SK-N-SH (cell line): ENCODE measurements at regions not wholly inside any gene's neighbourhood (a gene's known extent, or its start where the extent isn't known, plus 50 kb on each side); places are given as distances from the start of the nearest gene placed in this dataset.

Source experiments
- CTCF ChIA-PET: fragments of 300-600, 350-600 bp; formaldehyde crosslinking; extraction: SDS; loops from one replicate; lab custom pipeline; 2021; lab: Yijun Ruan, JAX
- POLR2A ChIA-PET: fragments of 350-600 bp; sonication (Branson Sonifier 250); formaldehyde crosslinking; extraction: SDS; loops from one replicate; lab custom pipeline; 2020; ENCODE audit warnings: antibody characterized with exemption, inconsistent platforms; lab: Yijun Ruan, JAX
- DNase-seq: peaks from one replicate; pipeline ENCODE4 v3.0.0; 2012
- H2AFZ ChIP-seq: fragments of 200-600 bp; sonication (generic); 2 replicates; pipeline ENCODE4 v1.8.1; 2016; ENCODE audit warnings: antibody characterized with exemption, mild to moderate bottlenecking, low read depth
- H3F3A ChIP-seq: fragments of 200-600 bp; sonication (generic); replicated peaks from 2 replicates; pipeline ENCODE3; 2016; ENCODE audit warnings: antibody characterized with exemption, mild to moderate bottlenecking; ENCODE audit not compliant: insufficient read depth
- H3K27ac ChIP-seq, 2 experiments: fragments of 200-500 bp in 1 of 2; fragments of 200-600 bp in 1 of 2; sonication (Bioruptor generic) in 1 of 2; sonication (generic), shearing (Covaris generic) in 1 of 2; 2 replicates each; pipeline versions ENCODE4 v1.5.1 to v1.6.1; 2014 to 2016; ENCODE audit warnings: low read depth in 2 of 2, inconsistent platforms in 1 of 2, low read length in 1 of 2, mild to moderate bottlenecking in 1 of 2, mixed read lengths in 1 of 2
- H3K27me3 ChIP-seq: fragments of 200-600 bp; sonication (generic), shearing (Covaris generic); 2 replicates; pipeline ENCODE4 v1.6.1; 2016; ENCODE audit warnings: mixed run types; ENCODE audit not compliant: insufficient read depth
- H3K36me3 ChIP-seq, 2 experiments: fragments of 200-500 bp in 1 of 2; fragments of 200-600 bp in 1 of 2; sonication (Bioruptor generic) in 1 of 2; sonication (generic) in 1 of 2; replicated peaks in 1 of 2; 2 replicates each; pipeline versions ENCODE3 to v1.5.1; 2014 to 2016; ENCODE audit warnings: low read length in 1 of 2, mild to moderate bottlenecking in 1 of 2; ENCODE audit not compliant: insufficient read depth in 2 of 2, control insufficient read depth in 1 of 2
- H3K4me1 ChIP-seq, 2 experiments: fragments of 200-500 bp in 1 of 2; fragments of 200-600 bp in 1 of 2; sonication (Bioruptor generic) in 1 of 2; sonication (generic), shearing (Covaris generic) in 1 of 2; 2 replicates each; pipeline versions ENCODE4 v1.5.1 to v1.6.1; 2014 to 2016; ENCODE audit warnings: low read depth in 1 of 2, low read length in 1 of 2, mixed run types in 1 of 2; ENCODE audit not compliant: insufficient read depth in 2 of 2, control insufficient read depth in 1 of 2
- H3K4me2 ChIP-seq: fragments of 200-600 bp; sonication (generic), shearing (Covaris generic); 2 replicates; pipeline ENCODE4 v1.6.1; 2017; ENCODE audit warnings: mixed run types
- H3K4me3 ChIP-seq, 2 experiments: fragments of 200-500 bp in 1 of 2; fragments of 200-600 bp in 1 of 2; sonication (Bioruptor generic) in 1 of 2; sonication (generic), shearing (Covaris generic) in 1 of 2; 2 replicates each; pipeline versions ENCODE4 v1.5.1 to v1.8.1; 2014 to 2016; ENCODE audit warnings: low read depth in 2 of 2, inconsistent platforms in 1 of 2, low read length in 1 of 2, mild to moderate bottlenecking in 1 of 2, mixed read lengths in 1 of 2, moderate library complexity in 1 of 2
- H3K79me2 ChIP-seq: fragments of 200-600 bp; sonication (generic); 2 replicates; pipeline ENCODE4 v1.8.1; 2017; ENCODE audit warnings: mild to moderate bottlenecking; ENCODE audit not compliant: insufficient read depth
- H3K9ac ChIP-seq: fragments of 200-600 bp; sonication (generic); 2 replicates; pipeline ENCODE4 v1.6.1; 2017; ENCODE audit warnings: mixed run types
- H3K9me2 ChIP-seq: fragments of 200-600 bp; sonication (generic); 2 replicates; pipeline ENCODE4 v1.6.1; 2017; ENCODE audit warnings: mixed run types
- H3K9me3 ChIP-seq: fragments of 200-600 bp; sonication (generic); 2 replicates; pipeline ENCODE4 v1.6.1; 2017; ENCODE audit warnings: mixed run types, mild to moderate bottlenecking, moderate library complexity
- H4K20me1 ChIP-seq: fragments of 200-600 bp; sonication (generic); 2 replicates; pipeline ENCODE4 v1.6.1; 2017; ENCODE audit warnings: mild to moderate bottlenecking, mixed run types; ENCODE audit not compliant: insufficient read depth
- ELF1 ChIP-seq: IDR thresholded peaks from 2 replicates; pipeline ENCODE4 v1.4.0; 2012
- EZH2phosphoT487 ChIP-seq: fragments of 200-600 bp; sonication (generic); IDR thresholded peaks from 2 replicates; pipeline ENCODE4 v1.6.1; 2017; ENCODE audit warnings: low read depth, mixed run types, mild to moderate bottlenecking, antibody characterized with exemption, moderate library complexity, borderline replicate concordance
- FOXJ3 ChIP-seq: sonication (generic); formaldehyde crosslinking; IDR thresholded peaks from 2 replicates; pipeline ENCODE4 v1.5.1; 2020; ENCODE audit warnings: mild to moderate bottlenecking, missing genetic modification reagents
- FOXM1 ChIP-seq: IDR thresholded peaks from 2 replicates; pipeline ENCODE4 v1.4.0; 2012; ENCODE audit warnings: low read depth, mild to moderate bottlenecking
- GABPA ChIP-seq: IDR thresholded peaks from 2 replicates; pipeline ENCODE4 v1.4.0; 2012; ENCODE audit warnings: low read depth, mild to moderate bottlenecking
- GATA2 ChIP-seq: sonication (generic); formaldehyde crosslinking; IDR thresholded peaks from 2 replicates; pipeline ENCODE4 v1.5.0; 2020; ENCODE audit warnings: mild to moderate bottlenecking, missing genetic modification reagents
- JUND ChIP-seq: IDR thresholded peaks from 2 replicates; pipeline ENCODE4 v1.4.0; 2012
- MXI1 ChIP-seq: IDR thresholded peaks from 2 replicates; pipeline ENCODE4 v1.6.1; 2012; ENCODE audit warnings: mild to moderate bottlenecking, low read depth, low read length, improper control_type of control experiment
- NRF1 ChIP-seq: IDR thresholded peaks from 2 replicates; pipeline ENCODE4 v1.6.1; 2012; ENCODE audit warnings: low read depth, mild to moderate bottlenecking, low read length
- POLR2AphosphoS5 ChIP-seq: IDR thresholded peaks from 2 replicates; pipeline ENCODE4 v1.6.1; 2012; ENCODE audit warnings: low read depth, low read length
- RAD21 ChIP-seq: IDR thresholded peaks from 2 replicates; pipeline ENCODE4 v1.6.1; 2012; ENCODE audit warnings: mild to moderate bottlenecking, low read length
- RFX5 ChIP-seq: IDR thresholded peaks from 2 replicates; pipeline ENCODE4 v1.6.1; 2012; ENCODE audit warnings: mild to moderate bottlenecking, improper control_type of control experiment, low read length
- SIN3A ChIP-seq: IDR thresholded peaks from 2 replicates; pipeline ENCODE4 v1.6.1; 2012; ENCODE audit warnings: low read depth, mild to moderate bottlenecking, low read length, moderate library complexity, borderline replicate concordance
- SMC3 ChIP-seq: IDR thresholded peaks from 2 replicates; pipeline ENCODE4 v1.6.1; 2012; ENCODE audit warnings: low read depth, low read length, improper control_type of control experiment
- TCF12 ChIP-seq: IDR thresholded peaks from 2 replicates; pipeline ENCODE4 v1.4.0; 2012
- WGBS: methylation state at CpG from one replicate; pipeline ENCODE4 v1.1.6; 2017; ENCODE audit warnings: low lambda C conversion rate; 5-methylcytosine and 5-hydroxymethylcytosine counted together
- TF ChIP-seq, protein P1 (sequence below): IDR thresholded peaks from 2 replicates; pipeline ENCODE4 v1.6.1; 2012; ENCODE audit warnings: mild to moderate bottlenecking, low read depth, low read length, moderate library complexity
- TF ChIP-seq, protein P2 (sequence below): fragments of 150-350 bp; IDR thresholded peaks from 2 replicates; pipeline ENCODE4 v1.6.1; 2016; ENCODE audit warnings: mild to moderate bottlenecking, low read depth, low read length
- TF ChIP-seq, protein P3 (sequence below): IDR thresholded peaks from 2 replicates; pipeline ENCODE4; 2012
- TF ChIP-seq, protein P4 (sequence below): IDR thresholded peaks from 2 replicates; pipeline ENCODE4 v1.4.0; 2012; ENCODE audit warnings: low read depth, borderline replicate concordance

DNA sequence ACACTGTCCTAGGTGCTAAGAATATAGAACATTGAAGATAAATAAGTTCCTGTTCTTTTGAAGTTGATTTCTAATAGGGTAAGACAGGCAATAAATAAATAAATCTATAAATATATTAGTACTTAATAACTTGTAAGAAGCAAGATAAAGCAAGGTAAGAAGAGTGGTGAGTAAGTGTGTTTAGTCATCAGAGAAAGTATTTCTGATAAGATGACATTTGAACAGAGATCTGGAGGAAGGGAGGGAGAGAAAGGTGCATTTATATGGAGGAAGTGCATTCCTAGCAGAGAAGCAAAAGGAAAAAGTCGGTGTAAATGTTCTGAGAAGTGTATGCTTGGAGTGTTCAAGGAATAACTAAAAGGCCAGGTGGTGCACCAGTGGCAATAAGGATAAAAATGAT, 184.4 kb upstream of the GRIP1 start:
- Histone ChIP-seq H3K36me3 (no peaks in the 10 kb centered on the region), H2AFZ (no peak overlapping the region), H3F3A (no peaks in the 10 kb centered on the region), H3K9me3 (no peaks in the 10 kb centered on the region), H3K79me2 (no peaks in the 10 kb centered on the region), H3K4me2 (no peak overlapping the region), H3K9me2 (no peaks in the 10 kb centered on the region), H3K4me3 (no peak overlapping the region), H3K27ac (no peak overlapping the region), H3K27me3 (no peaks in the 10 kb centered on the region)
- WGBS, result 0% methylated on average over 1 of the region's 1 CpG
- CTCF ChIA-PET, result no interaction called here
- DNase-seq, result no peak
- POLR2A ChIA-PET, result no interaction called here
- TF ChIP-seq NRF1 (no peak), FOXJ3 (CRISPR knock-in tag) (no peak), SIN3A (no peak), TCF12 (no peak), RAD21 (no peak), RFX5 (no peak), JUND (no peak), GABPA (no peak), SMC3 (no peak), MXI1 (no peak), ELF1 (no peak), EZH2phosphoT487 (no peak), POLR2AphosphoS5 (no peak), GATA2 (CRISPR knock-in tag) (no peak), FOXM1 (no peak)
- TF ChIP-seq, protein P1, sequence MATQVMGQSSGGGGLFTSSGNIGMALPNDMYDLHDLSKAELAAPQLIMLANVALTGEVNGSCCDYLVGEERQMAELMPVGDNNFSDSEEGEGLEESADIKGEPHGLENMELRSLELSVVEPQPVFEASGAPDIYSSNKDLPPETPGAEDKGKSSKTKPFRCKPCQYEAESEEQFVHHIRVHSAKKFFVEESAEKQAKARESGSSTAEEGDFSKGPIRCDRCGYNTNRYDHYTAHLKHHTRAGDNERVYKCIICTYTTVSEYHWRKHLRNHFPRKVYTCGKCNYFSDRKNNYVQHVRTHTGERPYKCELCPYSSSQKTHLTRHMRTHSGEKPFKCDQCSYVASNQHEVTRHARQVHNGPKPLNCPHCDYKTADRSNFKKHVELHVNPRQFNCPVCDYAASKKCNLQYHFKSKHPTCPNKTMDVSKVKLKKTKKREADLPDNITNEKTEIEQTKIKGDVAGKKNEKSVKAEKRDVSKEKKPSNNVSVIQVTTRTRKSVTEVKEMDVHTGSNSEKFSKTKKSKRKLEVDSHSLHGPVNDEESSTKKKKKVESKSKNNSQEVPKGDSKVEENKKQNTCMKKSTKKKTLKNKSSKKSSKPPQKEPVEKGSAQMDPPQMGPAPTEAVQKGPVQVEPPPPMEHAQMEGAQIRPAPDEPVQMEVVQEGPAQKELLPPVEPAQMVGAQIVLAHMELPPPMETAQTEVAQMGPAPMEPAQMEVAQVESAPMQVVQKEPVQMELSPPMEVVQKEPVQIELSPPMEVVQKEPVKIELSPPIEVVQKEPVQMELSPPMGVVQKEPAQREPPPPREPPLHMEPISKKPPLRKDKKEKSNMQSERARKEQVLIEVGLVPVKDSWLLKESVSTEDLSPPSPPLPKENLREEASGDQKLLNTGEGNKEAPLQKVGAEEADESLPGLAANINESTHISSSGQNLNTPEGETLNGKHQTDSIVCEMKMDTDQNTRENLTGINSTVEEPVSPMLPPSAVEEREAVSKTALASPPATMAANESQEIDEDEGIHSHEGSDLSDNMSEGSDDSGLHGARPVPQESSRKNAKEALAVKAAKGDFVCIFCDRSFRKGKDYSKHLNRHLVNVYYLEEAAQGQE, result no peak
- TF ChIP-seq, protein P2, sequence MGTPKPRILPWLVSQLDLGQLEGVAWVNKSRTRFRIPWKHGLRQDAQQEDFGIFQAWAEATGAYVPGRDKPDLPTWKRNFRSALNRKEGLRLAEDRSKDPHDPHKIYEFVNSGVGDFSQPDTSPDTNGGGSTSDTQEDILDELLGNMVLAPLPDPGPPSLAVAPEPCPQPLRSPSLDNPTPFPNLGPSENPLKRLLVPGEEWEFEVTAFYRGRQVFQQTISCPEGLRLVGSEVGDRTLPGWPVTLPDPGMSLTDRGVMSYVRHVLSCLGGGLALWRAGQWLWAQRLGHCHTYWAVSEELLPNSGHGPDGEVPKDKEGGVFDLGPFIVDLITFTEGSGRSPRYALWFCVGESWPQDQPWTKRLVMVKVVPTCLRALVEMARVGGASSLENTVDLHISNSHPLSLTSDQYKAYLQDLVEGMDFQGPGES, result no peak
- TF ChIP-seq, protein P3, sequence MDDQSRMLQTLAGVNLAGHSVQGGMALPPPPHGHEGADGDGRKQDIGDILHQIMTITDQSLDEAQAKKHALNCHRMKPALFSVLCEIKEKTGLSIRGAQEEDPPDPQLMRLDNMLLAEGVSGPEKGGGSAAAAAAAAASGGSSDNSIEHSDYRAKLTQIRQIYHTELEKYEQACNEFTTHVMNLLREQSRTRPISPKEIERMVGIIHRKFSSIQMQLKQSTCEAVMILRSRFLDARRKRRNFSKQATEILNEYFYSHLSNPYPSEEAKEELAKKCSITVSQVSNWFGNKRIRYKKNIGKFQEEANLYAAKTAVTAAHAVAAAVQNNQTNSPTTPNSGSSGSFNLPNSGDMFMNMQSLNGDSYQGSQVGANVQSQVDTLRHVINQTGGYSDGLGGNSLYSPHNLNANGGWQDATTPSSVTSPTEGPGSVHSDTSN, result no peak
- TF ChIP-seq, protein P4, sequence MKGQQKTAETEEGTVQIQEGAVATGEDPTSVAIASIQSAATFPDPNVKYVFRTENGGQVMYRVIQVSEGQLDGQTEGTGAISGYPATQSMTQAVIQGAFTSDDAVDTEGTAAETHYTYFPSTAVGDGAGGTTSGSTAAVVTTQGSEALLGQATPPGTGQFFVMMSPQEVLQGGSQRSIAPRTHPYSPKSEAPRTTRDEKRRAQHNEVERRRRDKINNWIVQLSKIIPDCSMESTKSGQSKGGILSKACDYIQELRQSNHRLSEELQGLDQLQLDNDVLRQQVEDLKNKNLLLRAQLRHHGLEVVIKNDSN, result no peak
- TF ChIP-seq, all 33 proteins: peak for 0
- no peaks in the 10 kb centered on the region for H3K4me1 ChIP-seq
- no peaks in the 10 kb centered on the region for H4K20me1 ChIP-seq
- no peak overlapping the region for H3K9ac ChIP-seq
